Hindlimb muscle (tissue), 1 donor: ENCODE measurements at regions not wholly inside any gene's neighbourhood (a gene's known extent, or its start where the extent isn't known, plus 50 kb on each side); places are given as distances from the start of the nearest gene placed in this dataset.
"Not testable (repeated sequence)": the region's sequence is repeated elsewhere in the genome, so short reads cannot be mapped to it uniquely, and the experiment has no call there.

Experiments
- DNase-seq: peaks from one replicate; pipeline ENCODE4 v3.0.0-alpha.2; 2013

DNA sequence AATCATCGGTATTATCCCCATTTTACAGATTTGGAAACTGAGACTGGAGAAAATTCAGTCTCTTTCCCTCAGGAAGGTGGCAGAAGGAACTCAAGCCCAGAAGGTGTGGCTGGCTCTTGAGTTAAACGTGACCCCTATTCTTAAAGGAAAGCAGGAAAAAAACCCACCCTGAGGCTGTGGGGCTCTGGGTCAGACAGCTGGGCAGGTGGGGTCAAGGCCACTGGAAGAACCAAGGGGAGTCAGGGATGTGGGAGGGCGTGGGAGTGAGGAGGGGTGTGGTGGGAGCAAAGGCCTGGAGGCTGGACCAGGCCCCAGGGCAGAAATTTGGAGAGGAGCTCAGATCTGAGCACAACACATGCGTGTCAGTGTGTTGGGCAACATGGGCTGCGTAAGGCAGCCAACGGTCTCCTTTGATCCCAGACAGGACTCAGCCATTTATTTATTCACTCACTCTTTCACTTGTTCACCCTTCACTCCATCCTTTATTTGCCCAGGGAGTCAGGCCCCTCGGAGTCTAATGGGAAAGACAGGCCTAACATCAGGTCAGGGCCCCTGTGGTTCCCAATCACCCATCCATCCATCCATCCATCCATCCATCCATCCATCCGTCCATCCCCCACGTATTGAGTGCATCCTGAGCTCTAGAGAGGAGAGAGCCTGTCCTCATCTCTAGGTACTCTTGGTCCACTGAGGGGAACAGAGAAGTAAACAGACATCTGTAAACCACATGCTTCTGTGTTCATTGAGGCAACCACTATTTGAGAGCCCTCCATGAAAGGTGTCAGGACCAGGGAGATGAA is 165.0 kb downstream of the VEGFA start:
- no peak for DNase-seq

DNA sequence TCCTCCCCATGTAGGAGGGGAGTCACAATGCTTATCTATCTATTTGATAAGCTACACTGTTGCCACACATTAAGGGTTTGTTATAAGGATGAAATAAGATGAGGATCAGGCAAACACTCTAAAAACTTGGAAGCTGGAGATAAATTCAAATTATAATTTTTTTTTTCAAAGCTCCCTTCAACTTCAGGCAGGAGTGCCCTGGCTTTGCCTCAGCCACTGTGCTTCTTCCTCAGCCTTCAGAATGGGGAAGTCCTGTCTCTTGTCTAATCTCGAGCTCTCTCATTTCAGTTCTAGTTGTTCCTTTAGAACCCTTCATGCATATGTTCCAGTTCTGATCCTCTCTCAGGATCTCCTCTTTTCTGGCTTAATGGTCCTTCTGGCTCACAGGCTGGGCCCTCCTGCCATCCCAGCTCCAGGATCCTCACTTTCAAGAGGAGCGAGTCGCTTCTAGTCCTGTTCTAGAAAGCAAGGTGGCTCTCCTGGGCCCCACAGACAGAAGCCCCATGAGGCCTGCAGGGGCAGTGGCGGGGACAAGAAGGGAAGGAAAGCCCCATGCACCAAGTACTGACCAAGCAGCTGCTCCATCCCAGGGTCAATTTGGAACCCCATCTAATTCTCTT is 164.3 kb downstream of the VEGFA start:
- DNase-seq = no peak

DNA sequence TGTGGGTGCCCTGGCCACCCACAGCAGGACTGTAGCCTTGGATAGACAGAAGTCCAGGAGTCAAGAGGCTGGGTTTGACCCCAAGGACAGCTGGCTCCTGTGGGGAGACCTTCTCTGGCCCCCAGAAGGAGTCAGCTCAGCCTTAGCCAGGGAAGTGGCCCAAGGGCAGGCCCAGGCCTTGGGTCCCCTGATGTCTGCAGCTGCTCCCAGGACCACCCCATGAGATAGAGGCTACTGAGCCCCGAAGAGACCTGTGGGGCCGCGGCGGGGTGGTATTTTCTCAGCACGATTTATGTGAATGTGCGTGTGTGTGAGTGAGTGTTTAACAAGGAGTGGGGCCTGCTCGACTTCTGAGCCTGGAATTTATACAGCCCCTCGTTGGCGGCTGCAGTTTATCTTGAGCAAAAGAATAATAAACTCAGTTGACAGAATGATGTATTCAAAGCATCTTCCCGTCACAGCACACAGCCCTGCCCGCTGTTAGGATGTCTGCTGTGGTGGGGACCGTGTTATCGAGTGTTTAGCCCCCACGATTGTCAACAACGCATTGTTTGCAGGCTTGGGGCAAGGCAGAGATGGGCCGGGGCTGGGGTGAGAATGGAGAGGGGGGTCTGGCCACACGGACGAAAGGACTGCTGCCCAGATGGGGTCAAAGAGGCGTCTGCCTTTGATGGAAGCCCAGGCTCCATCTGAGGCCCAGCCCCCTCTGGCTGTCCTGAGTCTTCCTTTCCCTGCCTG is 163.3 kb downstream of the VEGFA start:
- DNase-seq = no peak

DNA sequence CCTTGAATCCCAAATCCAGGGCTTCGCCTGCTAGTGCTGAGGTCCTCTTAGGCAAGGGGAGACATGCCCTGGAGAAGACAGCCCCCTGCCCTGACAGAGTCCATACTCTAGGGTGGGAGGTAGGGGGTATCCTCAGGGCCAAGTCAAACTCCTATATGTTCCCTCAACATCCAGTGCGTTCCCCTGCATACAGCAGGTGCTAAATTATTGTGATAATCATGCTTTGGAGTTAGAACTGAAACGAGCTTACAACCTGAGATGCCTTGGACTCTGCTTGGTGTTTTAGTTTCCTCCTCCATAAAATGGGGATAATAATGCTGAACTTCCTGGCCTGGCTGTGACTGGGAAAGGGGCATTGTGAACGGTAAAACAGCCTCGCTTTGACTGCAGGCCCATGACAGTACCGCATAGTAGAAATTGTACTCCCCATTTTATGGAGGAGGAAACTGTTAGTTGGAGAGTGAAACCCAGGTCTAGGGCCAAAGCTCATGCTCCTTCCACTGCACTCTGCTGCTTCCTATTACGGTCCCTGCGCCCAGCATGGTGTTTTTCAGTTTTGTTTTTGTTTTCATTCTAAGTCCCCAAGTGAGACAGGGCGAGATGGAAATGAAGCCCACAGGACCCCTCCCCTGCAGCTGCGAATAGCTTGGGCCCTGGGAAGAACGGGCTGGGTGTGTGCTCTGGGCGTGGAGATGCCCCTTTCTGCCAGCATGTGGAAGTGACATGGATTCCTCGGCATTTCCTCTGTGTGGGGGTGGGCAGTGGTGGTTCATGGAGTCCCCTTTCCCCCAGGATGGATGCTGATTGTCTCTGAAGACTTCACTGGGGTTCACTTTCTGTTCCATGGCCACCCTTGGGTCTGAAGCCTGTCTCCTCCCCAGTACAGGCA is 162.5 kb downstream of the VEGFA start:
- no peak for DNase-seq

DNA sequence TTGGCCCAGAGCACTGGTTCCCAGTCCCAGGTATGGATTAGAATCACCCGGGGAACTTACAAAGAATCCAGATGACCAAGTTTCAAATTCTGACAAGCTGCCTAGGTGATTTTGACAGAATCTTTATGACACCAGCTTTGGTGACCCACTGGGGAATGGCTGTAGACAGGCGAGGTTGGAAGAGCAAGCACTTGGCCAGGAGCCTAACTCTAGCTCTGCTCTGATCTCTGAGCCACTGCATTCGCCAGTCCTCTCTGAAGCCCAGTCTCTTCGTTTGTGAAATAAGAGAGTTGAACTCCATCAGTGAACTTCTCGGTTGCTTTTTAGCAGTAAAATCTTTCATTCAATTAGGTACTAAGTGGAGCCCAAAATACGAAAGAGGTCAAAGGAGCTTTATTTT is 161.2 kb downstream of the VEGFA start:
- DNase-seq = no peak

DNA sequence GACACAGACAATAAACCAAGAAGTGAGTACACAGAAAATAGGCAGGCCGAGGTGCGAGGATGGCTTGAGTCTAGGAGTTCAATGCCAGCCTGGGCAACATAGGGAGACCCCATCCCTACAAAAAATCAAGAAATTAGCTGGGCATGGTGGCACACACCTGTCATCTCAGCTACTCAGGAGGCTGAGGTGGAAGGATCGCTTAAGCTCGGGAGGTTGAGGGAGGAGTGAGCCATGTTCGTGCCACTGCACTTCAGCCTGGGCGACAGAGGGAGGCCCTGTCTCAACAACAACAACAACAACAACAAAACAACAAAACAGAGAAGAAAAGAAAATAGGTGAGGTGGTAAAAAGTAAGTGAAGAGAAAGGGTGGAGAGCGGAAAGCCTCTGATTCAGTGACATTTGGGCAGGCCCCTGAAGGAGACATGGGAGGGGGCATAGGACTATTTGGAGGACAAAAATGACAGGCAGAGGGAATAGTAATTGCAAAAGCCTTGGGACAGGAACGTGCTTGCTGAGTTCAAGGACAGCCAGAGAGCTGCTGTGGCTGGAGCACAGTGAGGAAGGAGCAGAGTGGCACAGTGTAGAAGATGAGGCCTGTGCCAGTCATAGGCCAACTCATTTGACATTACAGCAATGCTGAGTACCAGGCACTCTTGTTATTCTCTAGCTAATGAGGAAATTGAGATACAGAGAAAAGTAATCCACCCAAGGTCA is 160.6 kb downstream of the VEGFA start:
- no peak for DNase-seq

DNA sequence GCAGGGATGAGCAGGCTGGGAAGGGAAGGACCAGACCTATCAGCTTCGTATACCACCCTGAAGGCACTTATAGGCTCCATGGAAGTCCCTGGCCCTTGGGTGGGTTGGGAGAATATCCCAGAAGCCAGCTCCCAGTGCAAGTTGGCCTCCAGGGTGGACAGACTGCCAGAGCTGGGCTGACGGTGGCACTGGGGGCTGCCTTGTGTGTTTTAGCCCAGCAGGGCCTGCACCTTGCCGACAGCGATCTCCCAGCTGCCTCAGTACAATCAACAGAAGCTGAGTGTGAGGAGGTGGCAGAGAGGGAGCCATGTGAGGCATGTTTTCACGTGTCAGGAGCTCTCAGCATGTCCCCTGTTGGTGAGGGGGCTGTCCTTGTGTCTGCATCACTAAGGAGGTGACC is 159.5 kb downstream of the VEGFA start:
- no peak for DNase-seq

DNA sequence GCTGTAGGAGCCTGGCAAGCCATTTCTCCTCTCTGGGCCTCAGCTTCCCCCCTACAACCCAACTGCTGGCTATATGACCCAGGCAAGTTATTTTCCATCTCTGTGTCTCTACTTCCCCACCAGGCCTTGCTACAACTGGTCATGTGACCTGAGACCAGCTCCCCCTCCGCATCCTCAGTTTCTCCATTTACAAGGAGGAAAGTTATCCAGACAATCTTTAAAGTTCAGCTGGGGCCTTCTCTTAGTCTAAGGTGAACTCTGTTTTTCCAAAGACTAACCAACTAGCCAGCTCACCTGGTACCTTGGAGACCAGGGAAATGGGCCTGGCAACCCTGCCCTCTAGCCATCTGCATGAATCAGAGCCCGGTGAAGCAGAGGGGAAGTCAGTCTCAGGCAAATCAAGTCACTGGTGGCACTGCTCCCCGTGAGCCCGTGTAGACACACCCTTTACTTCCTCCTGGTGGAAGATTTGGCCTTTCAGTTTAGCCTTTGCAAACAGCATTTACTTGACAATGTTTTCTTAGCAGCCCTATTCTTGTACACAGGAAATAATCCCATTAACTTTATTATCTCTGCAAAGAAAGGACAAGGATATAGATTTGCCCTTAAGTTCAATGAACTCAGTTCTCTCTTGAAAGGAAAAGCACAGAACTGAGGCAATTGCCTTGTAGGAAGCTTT is 157.7 kb downstream of the VEGFA start:
- no peak for DNase-seq

DNA sequence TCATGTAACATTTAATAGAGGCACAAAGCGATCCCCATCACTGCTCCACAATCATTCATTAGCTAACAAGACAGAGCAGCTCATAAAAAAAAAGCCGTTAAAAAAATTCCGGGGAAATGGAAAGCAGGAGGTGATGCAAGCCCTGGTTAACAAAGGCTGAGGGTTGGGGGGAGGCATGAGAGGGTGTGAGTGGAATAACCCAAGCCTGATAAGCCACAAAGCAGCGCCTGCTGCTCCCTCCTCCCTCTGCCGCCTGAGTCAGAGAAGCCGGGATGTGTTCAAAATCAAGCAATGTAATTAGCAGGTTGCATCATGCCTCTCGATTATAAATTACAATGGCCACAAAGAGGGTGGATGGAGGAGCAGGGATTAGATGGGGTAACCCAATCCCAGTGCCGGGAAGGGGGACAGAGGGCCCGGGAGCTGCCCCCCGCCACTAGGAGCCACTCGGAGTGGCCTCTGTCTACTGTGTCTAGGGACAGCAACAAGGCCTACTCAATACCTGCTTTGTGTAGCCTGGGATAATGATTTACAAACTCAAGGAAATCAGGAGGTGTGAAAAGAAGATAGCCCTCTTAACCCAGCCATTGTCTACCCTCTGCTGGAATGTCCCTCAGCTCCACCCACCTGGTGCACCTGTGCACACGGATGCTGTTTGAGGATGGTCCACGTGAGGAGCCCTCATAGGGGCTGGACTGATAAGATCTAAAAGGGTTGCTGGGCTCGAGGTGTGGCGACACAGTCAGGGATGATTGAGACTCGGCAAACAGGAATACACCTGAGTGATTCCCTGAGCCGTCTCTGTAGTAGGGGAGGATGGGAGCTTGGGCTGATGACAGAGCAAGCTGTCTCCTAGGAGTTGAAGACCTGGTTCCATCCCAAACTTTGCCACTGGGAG is 156.9 kb downstream of the VEGFA start:
- DNase-seq = no peak

DNA sequence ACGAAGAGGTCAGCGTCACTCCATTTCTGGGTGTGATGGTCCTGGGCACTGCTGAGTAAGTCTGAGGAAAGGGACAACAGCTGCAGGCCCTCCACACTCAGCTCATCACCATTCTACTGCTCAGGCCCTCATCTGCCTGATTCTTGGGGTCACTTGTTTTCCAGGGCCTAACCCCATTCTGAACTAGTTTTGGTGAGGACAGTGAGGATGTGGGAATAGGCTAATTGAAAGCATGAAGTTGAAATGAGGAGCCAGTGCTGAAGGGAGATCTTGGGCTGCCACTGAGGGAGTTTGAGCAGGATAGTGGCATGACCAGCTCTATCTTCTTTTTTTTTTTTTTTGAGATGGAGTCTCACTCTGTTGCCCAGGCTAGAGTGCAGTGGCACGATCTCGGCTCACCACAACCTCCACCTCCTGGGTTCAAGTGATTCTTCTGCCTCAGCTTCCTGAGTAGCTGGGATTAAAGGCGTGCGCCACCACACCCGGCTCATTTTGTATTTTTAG is 155.7 kb downstream of the VEGFA start:
- not testable (repeated sequence) for DNase-seq

DNA sequence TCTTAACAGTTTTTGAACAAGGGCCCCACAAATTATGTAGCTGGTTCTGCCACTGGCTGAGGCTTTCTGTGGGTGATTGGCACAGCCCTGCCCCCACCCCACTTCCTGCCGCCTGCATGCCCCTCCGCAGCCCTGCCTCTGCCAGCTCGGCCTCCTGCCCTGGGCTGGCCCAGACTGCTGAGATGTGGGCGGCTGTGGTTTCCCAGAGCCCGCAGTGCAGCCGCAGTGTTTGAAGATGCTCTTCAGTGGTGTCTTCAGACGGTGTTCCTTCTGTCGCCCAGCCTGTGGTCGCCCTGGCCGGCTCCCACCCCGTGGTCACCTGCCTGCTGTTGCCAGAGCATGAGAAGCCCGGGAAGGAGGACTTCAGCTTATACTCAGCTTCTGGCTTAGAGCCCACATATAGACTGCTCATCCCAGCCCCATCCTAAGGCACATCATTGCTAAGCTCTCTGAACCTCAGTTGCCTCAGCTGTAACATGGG is 154.3 kb downstream of the VEGFA start:
- no peak for DNase-seq

DNA sequence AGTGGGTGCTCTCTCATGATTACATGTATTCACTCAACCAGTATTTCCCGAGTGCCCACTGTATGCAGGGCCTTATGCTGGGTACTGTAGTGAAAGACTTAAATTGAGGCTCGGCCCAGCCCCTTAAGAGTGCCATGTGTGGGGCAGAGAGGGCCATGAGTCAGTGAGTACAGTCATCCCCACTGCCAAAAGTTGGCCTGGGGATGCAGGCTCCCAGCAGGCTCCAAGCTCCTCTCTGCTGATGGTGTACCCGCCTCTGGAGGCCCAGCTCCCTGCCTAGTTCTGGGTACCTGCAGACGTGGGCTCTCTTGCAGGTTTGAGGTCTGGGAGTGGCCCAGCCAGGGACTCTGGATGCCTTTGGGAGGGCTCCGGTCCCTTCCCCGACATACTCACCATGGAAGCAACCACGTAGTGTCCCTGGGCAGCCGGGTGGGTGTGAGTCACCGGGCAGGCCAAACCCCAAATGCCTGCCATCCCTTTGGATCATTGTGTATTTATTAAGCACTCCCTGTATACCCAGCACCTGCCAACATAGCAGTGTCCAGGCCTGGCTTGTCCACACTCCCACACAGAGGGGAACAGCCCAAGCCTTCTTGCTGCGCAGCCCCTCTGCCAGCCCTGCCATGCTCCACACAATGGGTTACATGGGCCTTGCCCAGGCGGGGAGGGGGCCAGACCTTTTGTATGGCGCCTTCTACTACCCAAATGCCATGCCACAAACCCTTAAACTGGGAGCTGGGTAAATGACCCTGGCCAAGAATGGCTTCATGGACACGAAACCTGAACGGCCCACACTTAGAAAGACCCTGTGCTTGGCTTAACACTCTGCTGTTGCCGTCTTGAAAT is 153.6 kb downstream of the VEGFA start:
- no peak for DNase-seq

DNA sequence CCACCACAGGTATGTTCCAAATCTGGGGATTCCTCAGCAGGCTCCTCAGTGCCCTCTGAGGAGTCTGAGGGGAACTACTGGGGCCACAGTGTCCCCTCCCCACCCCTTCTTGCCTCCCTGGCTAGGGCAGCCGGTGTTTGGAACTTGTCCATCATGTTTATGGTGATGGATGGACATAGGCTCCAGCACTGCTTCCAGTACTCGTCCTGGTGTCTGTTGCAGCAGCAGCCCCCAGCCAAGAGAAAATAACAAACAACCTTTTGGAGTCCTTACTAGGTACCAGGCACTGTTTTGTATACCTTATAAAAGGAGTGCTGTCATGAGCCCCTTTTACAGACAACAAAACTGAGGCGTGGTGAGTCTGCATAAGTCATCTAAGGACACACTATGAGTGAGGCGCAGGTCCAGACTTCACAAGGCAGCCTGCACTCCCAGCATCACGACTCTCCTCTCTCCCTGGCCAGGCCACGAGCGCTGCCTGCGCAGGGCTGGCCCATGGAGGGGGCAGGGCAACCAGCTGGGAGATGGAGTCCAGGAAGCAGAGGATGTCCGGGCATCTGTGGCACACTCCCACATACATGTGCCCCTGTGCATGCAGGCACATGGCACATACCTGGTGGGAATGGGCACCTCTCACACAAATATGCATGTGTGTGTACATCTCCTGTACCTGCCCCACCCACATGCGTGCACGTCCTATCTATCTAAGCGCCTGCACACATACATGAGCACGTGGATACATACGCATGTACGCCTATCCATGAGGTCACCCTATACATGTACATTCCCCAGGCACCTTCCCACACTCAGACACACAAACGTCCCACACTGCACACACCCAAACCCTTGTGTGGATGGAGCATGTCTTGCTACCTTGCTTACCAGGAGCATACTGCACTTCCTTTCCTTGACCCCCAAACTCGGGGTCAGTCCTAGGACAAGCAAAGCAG is 152.7 kb downstream of the VEGFA start:
- no peak for DNase-seq

DNA sequence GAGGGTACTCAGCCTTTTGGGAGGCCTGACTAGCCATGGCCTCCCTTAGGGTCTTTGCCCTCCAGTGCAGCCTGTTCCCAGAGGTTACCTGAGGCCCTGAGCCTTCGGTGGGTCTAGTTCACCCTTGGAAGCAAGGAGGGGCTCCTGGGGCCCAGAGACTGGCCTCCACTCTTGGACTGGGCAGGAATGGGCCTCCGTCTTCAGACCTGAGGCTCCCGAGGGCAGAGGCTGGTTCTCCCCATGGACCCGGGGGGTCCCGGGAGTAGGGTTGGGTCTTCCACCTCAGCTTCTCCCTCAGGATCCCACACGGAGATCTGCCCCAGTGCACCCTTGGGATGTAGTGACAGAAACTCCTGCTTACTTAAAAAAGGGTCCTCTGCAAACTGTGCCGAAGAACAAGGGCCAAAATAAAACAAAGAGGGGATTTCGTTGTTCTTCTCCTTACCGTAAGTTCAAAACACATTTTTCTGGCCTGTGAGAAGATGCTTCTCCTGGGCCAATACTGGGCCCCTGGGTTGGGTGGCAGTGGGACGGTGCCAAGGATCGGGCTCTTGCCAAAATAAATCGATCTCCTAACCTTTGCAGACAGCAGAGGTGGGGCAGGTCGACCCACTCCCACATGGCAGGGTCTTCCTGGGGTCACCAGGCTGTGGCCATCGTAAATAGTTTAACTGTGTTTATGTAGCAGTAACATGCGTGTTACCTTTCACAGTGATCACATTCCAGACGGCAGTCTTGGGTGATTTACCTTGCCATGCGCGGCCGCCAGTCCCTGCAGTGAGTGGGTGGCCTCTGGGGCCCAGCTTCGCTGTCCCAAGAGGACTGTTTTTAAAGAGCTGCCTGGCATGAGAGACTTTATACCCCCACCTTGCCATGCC is 151.8 kb downstream of the VEGFA start:
- no peak for DNase-seq

DNA sequence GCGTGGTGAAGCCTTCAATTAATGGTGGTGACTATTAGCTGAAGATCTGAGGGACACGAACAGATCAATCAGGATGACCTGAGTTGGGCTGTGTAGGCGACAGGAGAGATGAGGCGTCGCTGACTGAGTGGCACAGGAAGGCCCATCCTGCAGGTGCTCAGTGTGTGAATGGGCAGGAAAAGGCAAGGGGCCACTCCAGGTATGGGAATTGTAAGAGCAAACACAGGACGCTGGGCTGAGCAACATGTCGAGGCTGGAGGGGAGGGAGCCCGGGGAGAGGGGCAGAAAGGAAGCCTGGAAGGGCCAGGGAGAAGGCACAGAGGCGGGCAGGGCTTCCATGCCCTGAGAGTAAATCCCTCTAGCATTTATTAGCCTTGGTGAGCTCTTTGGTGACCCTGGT is 151.0 kb downstream of the VEGFA start:
- no peak for DNase-seq

DNA sequence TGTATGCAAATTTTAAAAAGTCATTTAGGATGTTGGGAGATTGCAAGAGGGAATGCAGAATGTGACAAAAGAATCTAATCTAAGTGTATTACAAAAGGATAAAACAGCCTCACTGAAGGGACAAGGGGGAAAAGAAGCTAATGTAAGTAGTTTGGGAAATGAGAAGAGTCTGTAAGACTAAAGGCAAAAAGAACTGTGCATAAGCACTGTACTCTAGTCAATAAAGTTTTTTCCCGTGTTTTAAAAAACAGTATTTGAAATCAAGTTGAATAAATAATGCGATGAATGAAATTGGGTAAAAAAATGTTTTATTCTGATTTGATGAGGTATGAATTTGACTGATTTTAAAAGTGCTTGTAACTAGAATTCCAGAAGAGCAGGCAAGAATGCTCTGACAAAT is 149.8 kb downstream of the VEGFA start:
- no peak for DNase-seq
